Upper lobe of left lung (tissue), 4 donors: ENCODE measurements at regions not wholly inside any gene's neighbourhood (a gene's known extent, or its start where the extent isn't known, plus 50 kb on each side); places are given as distances from the start of the nearest gene placed in this dataset.

Source experiments
- CTCF ChIP-seq, 6 experiments: fragments of 450-650 bp in 4 of 6; fragments of 200-600 bp in 2 of 6; sonication (generic) in 2 of 6; IDR thresholded peaks; one replicate each; pipeline ENCODE4 v1.5.1; 2016 to 2019; ENCODE audit warnings: antibody characterized with exemption in 6 of 6
- POLR2A ChIP-seq, 4 donors: fragments of 450-650 bp; IDR thresholded peaks; one replicate each; pipeline ENCODE4 v1.5.1; 2016 to 2017; ENCODE audit warnings: antibody characterized with exemption in 4 of 4, mild to moderate bottlenecking in 2 of 4
- POLR2AphosphoS5 ChIP-seq, 2 donors: sonication (generic); formaldehyde crosslinking; IDR thresholded peaks; one replicate each; pipeline ENCODE4 v1.5.1; 2017; ENCODE audit warnings: antibody characterized with exemption in 2 of 2

- TF ChIP-seq CTCF (IDR thresholded peaks at IDR 0.05) (no peak), POLR2AphosphoS5 (IDR thresholded peaks at IDR 0.05) (no peak), POLR2A (IDR thresholded peaks at IDR 0.05) (no peak)
Observed at GRCh38 chr3:104685492-104685891, 681.2 kb upstream of the ALCAM start.
